ENCODE measurements at regions not wholly inside any gene's neighbourhood (a gene's known extent, or its start where the extent isn't known, plus 50 kb on each side); places are given as distances from the start of the nearest gene placed in this dataset.

- no peak for TF ChIP-seq POLR2B (IDR thresholded peaks at IDR 0.05; ENCODE audit: low read depth, partially characterized antibody)
- 0 out of 2 replicates have a peak, but pooled peaks have one; percentile 10 for TF ChIP-seq JUN (IDR thresholded peaks at IDR 0.05; ENCODE audit: borderline replicate concordance, low read depth, low read length)
- TF ChIP-seq JUN (CRISPR knock-in tag; IDR thresholded peaks at IDR 0.05; ENCODE audit: borderline replicate concordance): no peak
- no peak for TF ChIP-seq OTX1 (CRISPR knock-in tag; IDR thresholded peaks at IDR 0.05)
- TF ChIP-seq TCFL5 (CRISPR knock-in tag; conservative IDR thresholded peaks at IDR 0.05): no peak
- TF ChIP-seq ZKSCAN1 (IDR thresholded peaks at IDR 0.05; ENCODE audit: low read depth, low read length): peak; percentile 76; the same call in 1 of the 2 replicates
- TF ChIP-seq NR2C2 (CRISPR knock-in tag; IDR thresholded peaks at IDR 0.05): no peak
- TF ChIP-seq NR2C2 (tag; IDR thresholded peaks at IDR 0.05): no peak
- no peak for TF ChIP-seq RNF2 (IDR thresholded peaks at IDR 0.05)
- TF ChIP-seq BRCA1 (IDR thresholded peaks at IDR 0.05): no peak
- TF ChIP-seq BRCA1 (CRISPR knock-in tag; IDR thresholded peaks at IDR 0.05): no peak
- TF ChIP-seq HSF4 (CRISPR knock-in tag; IDR thresholded peaks at IDR 0.05; ENCODE audit: borderline replicate concordance): no peak
- TF ChIP-seq ZNF592 (IDR thresholded peaks at IDR 0.05): 0 out of 2 replicates have a peak, but pooled peaks have one; percentile 21
- TF ChIP-seq ZNF696 (CRISPR knock-in tag; conservative IDR thresholded peaks at IDR 0.05): no peak
- TF ChIP-seq ATF1 (CRISPR knock-in tag; IDR thresholded peaks at IDR 0.05): no peak
- peak; percentile 54; the same call in 1 of the 2 replicates for TF ChIP-seq ATF1 (tag; IDR thresholded peaks at IDR 0.05)
- TF ChIP-seq CTCF (IDR thresholded peaks at IDR 0.05 in 2 of 3, conservative IDR thresholded peaks at IDR 0.05 in 1 of 3; ENCODE audit: insufficient read depth in 2 of 3, low read depth in 1 of 3, low read length in 3 of 3): peak in 2 of 3 experiments; percentile 10 to 39; a peak in 2 of 6 replicates
- TF ChIP-seq MAFG (tag; conservative IDR thresholded peaks at IDR 0.05): peak; percentile 63
- no peak for TF ChIP-seq HMG20A (CRISPR knock-in tag; conservative IDR thresholded peaks at IDR 0.05)
- no peak for TF ChIP-seq BHLHE40 (IDR thresholded peaks at IDR 0.05; ENCODE audit: low read length)
- no peak for TF ChIP-seq NR3C1 (CRISPR knock-in tag; IDR thresholded peaks at IDR 0.05)
- no peak for TF ChIP-seq ZFP30 (CRISPR knock-in tag; IDR thresholded peaks at IDR 0.05; ENCODE audit: borderline replicate concordance)
- no peak for TF ChIP-seq L3MBTL2 (IDR thresholded peaks at IDR 0.05)
- 0 out of 2 replicates have a peak, but pooled peaks have one; percentile 7 for TF ChIP-seq ZNF316 (IDR thresholded peaks at IDR 0.05)
- no peak for TF ChIP-seq FOXA3 (CRISPR knock-in tag; conservative IDR thresholded peaks at IDR 0.05 in 1 of 2, IDR thresholded peaks at IDR 0.05 in 1 of 2)
- peak; percentile 35; the same call in 1 of the 2 replicates for TF ChIP-seq C11orf30 (IDR thresholded peaks at IDR 0.05; ENCODE audit: low read depth)
- TF ChIP-seq CREM (IDR thresholded peaks at IDR 0.05; ENCODE audit: low read depth): 0 out of 2 replicates have a peak, but pooled peaks have one; percentile 14
- TF ChIP-seq CEBPB (tag; IDR thresholded peaks at IDR 0.05): peak; percentile 85
- peak; percentile 61; the same call in 1 of the 2 replicates for TF ChIP-seq NFE2 (IDR thresholded peaks at IDR 0.05; ENCODE audit: low read depth)
These were observed 546.8 kb downstream of the TBL1XR1 start (continued) for GRCh38 chr3:176650478-176650877.

Data from K562 (cell line).